SK-N-MC (cell line): ENCODE measurements at regions not wholly inside any gene's neighbourhood (a gene's known extent, or its start where the extent isn't known, plus 50 kb on each side); places are given as distances from the start of the nearest gene placed in this dataset.

ENCODE experiments used
- EZH2 ChIP-seq: fragments of 200-600 bp; sonication (generic); IDR thresholded peaks from one replicate; pipeline ENCODE4 v1.6.1; 2017; ENCODE audit warnings: antibody characterized with exemption
- POLR2AphosphoS5 ChIP-seq: IDR thresholded peaks from 2 replicates; pipeline ENCODE4 v1.6.1; 2012; ENCODE audit warnings: mild to moderate bottlenecking, low read depth, low read length, borderline replicate concordance

- no peak for TF ChIP-seq POLR2AphosphoS5
- TF ChIP-seq EZH2, result no peak
Observed at GRCh38 chr11:115672999-115673411, 168.8 kb upstream of the CADM1 start.
